HepG2 (cell line): ENCODE measurements at regions not wholly inside any gene's neighbourhood (a gene's known extent, or its start where the extent isn't known, plus 50 kb on each side); places are given as distances from the start of the nearest gene placed in this dataset.

Experiments used
- ATF4 ChIP-seq, 2 experiments: fragments of 450-650 bp in 1 of 2; sonication (generic) in 1 of 2; formaldehyde crosslinking; IDR thresholded peaks; 2 replicates each; pipeline versions ENCODE4 v1.5.0 to v1.8.0; 2020 to 2022; ENCODE audit warnings: mild to moderate bottlenecking in 1 of 2, missing genetic modification reagents in 1 of 2
- GMEB1 ChIP-seq: sonication (generic); formaldehyde crosslinking; IDR thresholded peaks from 2 replicates; pipeline ENCODE4 v1.5.1; 2020; ENCODE audit warnings: missing genetic modification reagents, mild to moderate bottlenecking, borderline replicate concordance
- MED1 ChIP-seq: sonication (generic); formaldehyde crosslinking; IDR thresholded peaks from 2 replicates; pipeline ENCODE4 v1.4.0; 2020; ENCODE audit warnings: missing genetic modification reagents
- RAD21 ChIP-seq: fragments of 450-650 bp; formaldehyde crosslinking; IDR thresholded peaks from 2 replicates; pipeline ENCODE4 v1.5.0; 2020; ENCODE audit warnings: mild to moderate bottlenecking
- RXRA ChIP-seq: sonication (generic); formaldehyde crosslinking; IDR thresholded peaks from 2 replicates; pipeline ENCODE4 v1.5.1; 2020; ENCODE audit warnings: missing genetic modification reagents
- ZNF281 ChIP-seq: sonication (generic); formaldehyde crosslinking; IDR thresholded peaks from 2 replicates; pipeline ENCODE4 v1.4.0; 2020; ENCODE audit warnings: missing genetic modification reagents, borderline replicate concordance

- TF ChIP-seq RXRA (CRISPR knock-in tag) (no peak), ATF4 (CRISPR knock-in tag; IDR thresholded peaks at IDR 0.05) (no peak), RAD21 (no peak), ZNF281 (CRISPR knock-in tag) (no peak), GMEB1 (no peak), MED1 (CRISPR knock-in tag) (no peak)
Measured at GRCh38 chr6:80446454-80447045, 340.1 kb downstream of the BCKDHB start.
